NCI-H2081 (cell line): ENCODE measurements at regions not wholly inside any gene's neighbourhood (a gene's known extent, or its start where the extent isn't known, plus 50 kb on each side); places are given as distances from the start of the nearest gene placed in this dataset.
"Not testable (repeated sequence)": the region's sequence is repeated elsewhere in the genome, so short reads cannot be mapped to it uniquely, and the experiment has no call there.

Experiments used
- DNase-seq, 2 experiments: peaks; one replicate each; lab custom pipeline; 2025; lab: John Stamatoyannopoulos, UW

DNA sequence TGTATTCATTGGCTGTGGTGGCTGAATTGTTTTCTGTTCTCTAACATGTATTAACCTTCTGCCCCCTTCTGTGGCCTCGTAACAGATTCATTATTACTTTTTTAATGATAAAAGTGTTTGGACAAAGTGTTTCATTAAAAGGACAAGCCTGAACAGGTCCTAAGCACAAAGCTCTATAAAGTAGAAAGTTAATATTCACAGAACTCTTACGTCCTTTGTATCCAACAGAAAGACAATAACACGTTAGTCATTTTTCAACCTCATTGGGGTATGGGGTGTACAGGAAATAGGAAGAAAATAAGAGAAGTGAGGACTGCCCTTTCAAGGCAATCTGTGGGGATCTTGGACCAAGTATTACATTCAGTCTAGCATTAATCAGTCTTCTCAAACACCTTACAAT lies 105.5 kb upstream of the RGPD4 start:
- no peak for DNase-seq

DNA sequence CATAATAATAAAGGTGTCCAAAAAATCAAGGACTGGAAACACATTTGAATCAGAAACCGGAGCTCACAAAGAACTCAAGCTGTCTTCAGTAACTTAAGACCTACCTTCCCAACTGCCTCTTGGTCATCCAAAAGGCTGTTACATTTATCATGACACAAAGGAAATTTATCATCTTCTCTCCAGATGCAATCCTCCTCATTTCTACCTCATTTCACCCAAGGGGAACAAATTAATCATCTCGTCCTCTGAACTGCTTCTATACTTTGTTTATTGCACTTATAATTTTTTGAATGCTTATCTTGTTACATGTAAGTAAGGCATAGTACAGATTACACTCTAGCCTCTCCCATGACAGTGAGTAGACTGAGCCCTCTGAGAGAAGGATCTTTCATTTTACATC lies 105.1 kb upstream of the RGPD4 start:
- DNase-seq = no peak

- not testable (repeated sequence) for DNase-seq
These were observed 100.9 kb upstream of the RGPD4 start for GRCh38 chr2:107725824-107726223.

DNA sequence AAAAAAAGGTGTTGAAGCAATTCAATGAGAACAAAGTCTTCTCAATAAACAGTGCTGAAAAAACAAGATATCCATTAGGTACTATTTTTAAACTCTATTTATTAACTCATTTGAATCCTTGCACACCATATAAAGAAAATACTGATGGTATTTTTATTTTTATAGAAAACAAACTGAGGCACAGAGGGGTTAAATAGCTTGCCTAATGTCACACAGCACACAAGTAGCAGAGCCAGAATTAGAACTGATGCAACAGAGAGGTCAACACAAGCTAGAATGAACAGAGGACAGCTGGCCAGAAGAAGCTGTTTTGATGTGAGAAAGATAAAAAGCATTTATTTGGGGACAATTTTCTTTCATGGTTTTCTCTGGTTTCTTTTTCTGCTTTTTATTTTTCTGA lies 99.4 kb upstream of the RGPD4 start:
- no peak for DNase-seq

DNA sequence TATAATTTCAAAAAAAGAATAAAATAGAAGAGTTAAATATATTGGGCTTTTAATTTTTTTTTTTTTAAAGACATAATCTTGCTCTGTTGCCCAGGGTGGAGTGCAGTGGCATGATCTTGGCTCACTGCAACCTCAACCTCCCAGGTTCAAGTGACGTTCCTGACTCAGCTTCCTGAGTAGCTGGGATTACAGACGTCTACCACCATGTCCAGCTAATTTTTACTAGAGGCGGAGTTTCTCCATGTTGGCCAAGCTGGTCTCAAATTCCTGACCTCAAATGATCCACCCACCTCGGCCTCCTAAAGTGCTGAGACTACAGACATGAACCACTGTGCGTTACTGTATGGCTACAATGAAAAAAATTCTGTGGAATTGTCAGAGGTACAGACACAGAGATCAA lies 98.1 kb upstream of the RGPD4 start:
- no peak for DNase-seq

- DNase-seq = no peak
These were observed 97.3 kb upstream of the RGPD4 start for GRCh38 chr2:107729440-107729839.

GRCh38 chr2:107730898-107731297 lies 95.8 kb upstream of the RGPD4 start:
- DNase-seq = no peak

DNA sequence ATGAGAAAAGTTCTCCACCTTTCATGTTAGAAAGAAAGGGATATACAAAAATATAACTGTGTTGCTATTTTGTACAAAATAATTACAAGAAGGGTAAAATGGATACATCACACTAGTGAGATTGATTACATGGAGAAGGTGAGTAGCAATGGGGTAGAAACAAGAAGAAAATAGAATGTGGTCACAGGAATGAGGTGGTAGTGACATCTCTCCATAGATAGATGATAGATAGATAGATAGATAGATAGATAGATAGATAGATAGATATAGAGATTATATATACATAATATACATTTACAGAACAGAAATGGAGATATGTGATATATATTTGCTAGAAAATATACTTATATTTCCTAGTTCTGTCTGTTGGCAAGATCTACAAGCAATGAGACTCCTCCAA lies 95.3 kb upstream of the RGPD4 start:
- no peak for DNase-seq

DNA sequence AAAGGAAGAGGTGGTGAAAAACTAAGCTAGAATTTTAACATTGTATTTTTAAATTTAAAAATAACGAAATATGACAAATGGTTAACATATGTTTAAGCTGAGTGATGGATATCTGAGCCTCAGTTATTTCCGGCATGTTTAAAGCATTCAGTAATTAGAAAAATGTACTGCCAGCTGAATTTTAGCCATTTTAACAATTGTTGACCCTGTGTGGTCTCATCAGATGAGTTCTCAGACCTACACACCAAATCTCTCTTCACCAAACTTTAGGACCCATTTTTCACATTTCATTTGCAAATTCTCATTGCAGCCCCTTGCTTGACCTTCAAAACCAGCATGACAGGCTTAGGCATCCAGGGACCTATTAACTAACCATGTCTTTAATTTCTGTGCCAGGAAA lies 91.5 kb upstream of the RGPD4 start:
- no peak for DNase-seq

DNA sequence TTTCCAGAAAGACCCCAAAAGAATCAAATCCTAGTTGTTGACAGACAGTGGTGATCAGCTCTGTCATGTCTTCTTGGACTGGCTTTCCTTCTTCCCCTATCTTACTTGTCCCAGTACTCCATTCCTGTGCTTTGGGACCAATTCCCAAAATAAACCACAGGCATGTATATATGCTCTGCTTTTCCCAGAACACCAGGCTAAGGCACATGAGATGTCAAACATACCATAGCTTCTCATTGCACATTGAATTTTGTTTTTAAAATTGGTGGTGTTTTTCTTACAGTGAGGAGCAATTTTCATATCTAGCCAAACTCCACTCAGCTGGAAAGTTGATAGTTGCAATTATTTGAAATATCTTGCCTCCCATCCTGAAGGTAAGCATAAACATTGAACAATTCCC lies 88.9 kb upstream of the RGPD4 start:
- no peak for DNase-seq

- DNase-seq = peak in 1 of 2 experiments; percentile 6
These were observed 88.4 kb upstream of the RGPD4 start for GRCh38 chr2:107738266-107738665.

DNA sequence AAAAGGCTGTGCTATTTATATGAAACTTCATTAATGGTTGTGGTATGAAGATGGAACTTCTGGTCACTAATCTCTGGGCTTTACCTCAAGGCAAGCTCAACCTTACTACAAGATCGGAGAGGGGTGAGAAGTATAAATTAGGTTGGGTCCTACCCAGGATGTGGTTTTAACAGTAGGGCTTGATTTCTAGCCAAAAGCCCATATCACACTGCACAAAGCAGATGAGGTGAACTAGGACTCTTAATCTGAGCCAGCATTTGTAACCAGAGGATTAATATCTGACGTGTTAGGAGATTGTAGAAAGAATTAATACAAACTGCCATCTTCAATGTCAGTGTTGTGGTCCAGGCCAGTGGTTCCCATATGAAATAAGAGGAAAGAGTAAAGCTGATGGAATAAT lies 86.4 kb upstream of the RGPD4 start:
- no peak for DNase-seq

DNA sequence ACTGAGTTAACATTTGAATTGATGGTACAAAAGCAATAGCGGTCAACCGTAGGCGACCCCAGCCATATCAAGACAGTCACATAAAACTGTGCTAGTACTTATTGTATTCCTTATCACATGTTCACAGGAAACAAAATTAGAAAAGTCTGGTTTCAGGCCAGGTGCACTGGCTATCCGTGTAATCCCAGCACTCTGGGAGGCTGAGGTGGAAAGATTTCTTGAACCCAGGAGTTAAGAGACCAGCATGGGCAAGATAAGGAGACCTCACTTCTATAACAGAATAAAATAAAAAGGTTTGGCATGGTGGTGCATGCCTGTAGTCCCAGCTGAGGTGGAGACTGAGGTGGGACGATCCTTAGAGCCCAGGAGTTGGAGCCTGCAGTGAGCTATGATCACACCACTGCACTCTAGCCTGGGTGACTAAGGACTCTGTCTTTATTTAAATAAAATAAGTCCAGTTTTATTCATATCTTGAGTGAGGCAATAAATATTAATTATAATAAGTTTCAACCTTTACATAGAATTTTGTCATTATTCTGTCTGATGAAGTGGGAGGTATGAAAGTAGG lies 84.1 kb upstream of the RGPD4 start:
- no peak for DNase-seq

GRCh38 chr2:107743274-107743673 lies 83.4 kb upstream of the RGPD4 start:
- DNase-seq = no peak

DNA sequence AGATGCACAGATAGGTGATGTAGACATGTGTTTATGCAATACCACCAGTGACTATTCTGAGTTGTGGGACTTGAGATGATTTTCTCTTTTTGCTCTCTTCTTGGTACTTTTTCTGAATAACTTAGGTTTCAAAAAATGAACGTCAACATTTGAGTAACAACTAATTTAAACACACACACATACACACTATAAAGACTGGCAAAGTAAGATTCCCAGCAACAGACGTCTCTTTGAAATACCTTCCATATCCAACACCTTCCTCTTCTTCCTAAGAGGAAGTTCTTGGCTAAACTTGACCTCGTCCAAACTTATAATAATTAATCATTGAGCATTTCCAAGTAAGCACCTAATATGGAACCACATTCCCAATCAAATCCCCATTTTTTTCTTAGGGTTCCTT lies 81.6 kb upstream of the RGPD4 start:
- no peak for DNase-seq

- DNase-seq = not testable (repeated sequence)
These were observed 80.0 kb upstream of the RGPD4 start for GRCh38 chr2:107746552-107747198.

DNA sequence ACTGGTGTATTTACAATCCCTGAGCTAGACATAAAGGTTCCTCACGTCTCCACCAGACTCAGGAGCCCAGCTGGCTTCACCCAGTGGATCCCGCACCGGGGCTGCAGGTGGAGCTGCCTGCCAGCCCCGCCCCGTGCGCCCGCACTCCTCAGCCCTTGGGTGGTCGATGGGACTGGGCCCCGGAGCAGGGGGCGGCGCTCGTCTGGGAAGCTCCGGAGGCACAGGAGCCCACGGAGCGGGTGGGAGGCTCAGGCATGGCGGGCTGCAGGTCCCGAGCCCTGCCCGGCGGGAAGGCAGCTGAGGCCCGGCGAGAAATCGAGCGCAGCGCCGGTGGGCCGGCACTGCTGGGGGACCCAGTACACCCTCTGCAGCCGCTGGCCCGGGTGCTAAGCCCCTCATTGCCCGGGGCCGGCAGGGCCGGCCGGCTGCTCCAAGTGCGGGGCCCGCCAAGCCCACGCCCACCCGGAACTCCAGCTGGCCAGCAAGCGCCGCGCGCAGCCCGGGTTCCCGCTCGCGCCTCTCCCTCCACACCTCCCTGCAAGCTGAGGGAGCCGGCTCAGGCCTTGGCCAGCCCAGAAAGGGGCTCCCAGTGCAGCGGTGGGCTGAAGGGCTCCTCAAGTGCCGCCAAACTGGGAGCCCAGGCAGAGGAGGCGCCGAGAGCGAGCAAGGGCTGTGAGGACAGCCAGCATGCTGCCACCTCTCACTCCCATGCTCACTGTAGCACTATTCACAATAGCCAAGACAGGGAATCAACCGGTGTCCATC lies 79.3 kb upstream of the RGPD4 start:
- not testable (repeated sequence) for DNase-seq

DNA sequence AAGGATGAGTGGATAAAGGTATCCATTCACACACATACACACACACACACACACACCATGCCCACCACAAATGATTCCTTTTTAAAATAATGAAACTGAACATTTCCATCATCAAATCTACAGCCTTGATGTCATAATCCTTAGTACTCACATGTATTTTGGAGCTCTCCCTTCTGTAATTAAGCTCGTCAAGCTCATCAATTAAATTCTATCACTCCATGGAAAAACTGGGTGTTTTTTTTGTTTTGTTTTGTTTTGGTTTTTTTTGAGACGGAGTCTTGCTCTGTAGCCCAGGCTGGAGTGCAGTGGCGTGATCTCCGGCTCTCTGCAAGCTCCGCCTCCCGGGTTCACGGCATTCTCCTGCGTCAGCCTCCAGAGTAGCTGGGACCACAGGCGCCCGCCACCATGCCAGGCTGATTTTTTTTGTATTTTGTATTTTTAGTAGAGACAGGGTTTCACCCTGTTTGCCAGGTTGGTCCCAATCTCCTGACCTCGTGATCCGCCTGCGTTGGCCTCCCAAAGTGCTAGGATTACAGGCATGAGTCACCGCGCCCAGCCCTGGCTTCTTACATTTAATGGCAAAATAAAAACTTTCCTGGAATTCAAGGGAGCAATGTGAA lies 78.6 kb upstream of the RGPD4 start:
- no peak for DNase-seq

GRCh38 chr2:107751936-107752335 lies 74.8 kb upstream of the RGPD4 start:
- no peak for DNase-seq

DNA sequence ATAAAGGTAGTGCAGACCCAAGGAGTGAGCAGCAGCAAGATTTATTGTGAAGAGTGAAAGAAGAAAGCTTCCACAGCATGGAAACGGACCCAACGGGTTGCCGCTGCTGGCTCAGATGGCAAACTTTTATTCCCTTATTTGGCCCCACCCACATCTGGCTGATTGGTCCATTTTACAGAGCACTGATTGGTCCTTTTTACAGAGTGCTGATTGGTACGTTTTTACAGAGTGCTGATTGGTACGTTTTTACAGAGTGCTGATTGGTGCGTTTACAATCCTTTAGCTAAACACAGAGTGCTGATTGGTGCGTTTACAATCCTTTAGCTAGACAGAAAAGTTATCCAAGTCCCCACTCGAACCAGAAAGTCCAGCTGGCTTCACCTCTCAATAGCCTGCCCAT lies 72.9 kb upstream of the RGPD4 start:
- DNase-seq = not testable (repeated sequence)

DNA sequence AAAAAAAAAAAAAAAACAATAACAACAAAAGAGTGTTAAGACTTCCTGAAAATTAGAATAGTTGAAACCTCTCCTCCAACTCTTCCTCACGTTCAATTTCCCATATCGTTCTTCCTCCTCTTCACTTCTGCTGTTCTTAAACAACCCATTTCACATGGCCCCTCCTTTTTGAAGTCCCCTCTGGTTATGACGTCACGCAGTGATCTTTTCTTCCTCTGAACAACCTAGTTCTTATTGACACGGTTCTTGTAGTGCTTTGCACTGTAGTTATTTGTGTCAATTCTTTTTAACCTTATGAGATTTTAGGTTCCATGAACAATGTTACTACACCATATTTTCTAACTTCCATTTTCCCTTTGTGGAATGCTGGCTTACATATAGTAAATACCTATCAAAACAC lies 69.5 kb upstream of the RGPD4 start:
- DNase-seq = no peak

DNA sequence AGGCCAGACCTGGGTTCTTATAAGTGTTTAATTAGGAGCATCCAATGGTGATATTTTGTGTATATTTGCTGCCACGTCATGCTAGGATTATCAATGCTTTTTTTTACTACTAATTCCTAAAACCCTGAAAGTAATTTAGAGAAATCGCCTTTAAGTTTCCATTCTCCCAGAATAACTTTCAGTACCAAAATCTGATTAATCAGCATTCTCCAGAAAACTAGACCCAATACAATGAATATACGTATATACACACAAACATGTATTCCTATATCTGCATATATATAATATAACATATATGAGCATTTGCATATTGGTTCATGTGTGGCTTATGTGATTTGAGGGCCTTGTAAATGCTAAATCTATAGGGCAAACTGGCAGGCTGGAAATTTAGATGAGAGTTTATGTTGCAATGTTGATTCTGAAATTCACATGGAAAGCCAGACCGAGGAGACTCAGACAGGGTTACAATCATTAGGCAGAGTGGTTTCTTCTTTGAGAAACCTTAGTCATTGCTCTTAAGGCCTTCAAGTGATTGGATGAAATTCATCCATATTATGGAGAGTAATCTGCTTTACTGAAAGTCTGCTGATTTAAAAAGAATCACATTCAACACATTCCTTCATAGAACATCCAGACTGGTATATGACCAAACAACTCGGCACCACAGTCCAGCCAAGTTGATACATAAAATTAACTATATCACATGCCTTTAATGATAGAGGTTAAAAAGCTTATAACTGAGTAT lies 65.9 kb upstream of the RGPD4 start:
- DNase-seq = no peak
